HG03460 (cell line): ENCODE measurements at regions not wholly inside any gene's neighbourhood (a gene's known extent, or its start where the extent isn't known, plus 50 kb on each side); places are given as distances from the start of the nearest gene placed in this dataset.

ENCODE experiments used
- ATAC-seq: cut with Tn5 transposase; IDR thresholded peaks from one replicate; pipeline ENCODE4 v1.9.1; 2021; ENCODE audit not compliant: unreplicated experiment

DNA sequence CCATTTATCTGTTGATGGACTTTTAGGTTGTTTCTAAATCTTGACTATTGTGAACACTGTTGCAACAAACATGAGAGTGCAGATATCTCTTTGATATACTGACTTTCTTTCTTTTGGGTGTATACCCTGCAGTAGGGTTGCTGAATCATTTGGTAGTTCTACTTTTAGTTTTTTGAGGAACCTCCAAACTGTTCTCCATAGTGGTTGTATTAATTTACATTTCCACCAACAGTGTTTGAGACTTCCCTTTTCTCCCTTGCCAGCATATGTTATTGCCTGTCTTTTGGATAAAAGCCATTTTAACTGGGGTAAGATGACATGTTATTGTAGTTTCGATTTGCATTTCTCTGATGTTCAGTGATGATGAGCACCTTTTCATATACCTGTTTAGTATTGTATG, 330.0 kb downstream of the DDX10 start:
- no peak for ATAC-seq

DNA sequence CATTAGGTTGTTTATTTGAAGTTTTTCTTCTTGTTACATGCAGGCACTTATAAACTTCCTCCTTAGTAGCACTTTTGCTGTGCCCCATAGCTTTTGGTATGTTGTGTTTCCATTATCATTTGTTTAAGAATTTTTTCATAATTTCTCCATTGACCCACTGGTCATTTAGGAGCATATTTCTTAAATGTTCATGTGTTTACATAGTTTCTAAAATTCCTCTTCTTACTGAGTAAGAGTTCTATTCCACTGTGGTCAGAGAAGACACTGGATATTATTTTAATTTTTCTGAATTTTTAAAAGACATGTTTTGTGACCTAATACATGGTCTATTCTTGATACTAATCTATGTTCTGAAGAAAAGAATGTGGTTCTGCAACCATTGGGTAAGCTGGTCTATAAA, 333.0 kb downstream of the DDX10 start:
- ATAC-seq = no peak

DNA sequence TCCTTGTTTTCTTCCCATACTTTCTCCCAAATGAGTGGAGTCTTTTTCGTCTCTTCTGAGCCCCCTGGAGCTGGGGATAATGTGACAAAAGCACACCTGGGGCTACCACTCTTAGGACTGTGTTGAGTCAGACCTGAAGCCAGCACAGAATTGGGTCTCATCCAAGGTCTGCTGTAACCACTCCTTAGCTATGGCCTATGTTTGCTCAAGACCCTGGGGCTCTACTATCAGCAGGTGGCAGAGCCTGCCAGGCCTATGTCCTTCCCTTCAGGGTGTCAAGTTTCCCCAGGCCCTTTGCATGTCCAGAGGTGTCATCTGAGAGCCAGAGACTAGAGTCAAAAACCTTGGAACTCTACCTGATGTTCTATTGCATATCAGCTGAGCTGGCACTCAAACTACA, 335.7 kb downstream of the DDX10 start:
- no peak for ATAC-seq

DNA sequence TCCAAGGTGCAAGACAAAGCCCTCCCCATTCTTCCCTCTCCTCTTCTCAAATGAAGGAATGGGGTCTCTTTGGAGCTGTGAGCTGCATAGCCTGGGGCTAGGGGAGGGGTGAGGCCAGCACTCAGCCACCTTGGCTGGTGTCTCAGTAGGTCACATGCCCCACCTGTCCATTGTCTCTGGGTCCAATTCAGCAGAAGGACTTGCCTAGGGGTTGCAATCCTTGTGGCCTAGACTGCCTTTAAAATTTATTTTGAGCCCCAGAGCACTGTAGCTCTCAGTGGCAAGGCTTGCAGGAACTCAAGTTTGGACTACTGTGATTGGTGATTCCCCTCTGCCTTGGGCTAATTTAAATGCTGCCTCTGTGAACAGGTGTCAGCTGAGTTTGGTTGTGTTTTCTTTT, 336.7 kb downstream of the DDX10 start:
- ATAC-seq = no peak

DNA sequence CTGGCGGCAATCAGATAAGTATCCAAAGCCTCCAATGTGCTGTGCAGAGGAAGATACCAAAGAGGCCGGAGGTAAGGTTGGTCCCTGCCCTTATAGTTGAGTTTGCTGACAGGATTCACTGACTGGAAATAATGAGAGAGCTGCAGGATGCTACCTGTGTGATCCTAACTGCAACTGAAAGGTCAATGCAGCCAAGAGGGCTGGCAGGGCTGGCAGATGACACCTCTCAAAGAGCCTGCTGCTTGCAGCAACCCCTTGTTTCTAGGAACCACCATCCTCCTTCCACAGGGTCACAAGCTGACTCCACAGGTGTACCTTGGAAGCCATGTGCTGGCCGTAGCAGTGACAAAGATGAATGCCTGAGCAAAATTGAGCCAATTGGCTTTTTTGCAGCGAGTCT, 348.1 kb downstream of the DDX10 start:
- no peak for ATAC-seq

DNA sequence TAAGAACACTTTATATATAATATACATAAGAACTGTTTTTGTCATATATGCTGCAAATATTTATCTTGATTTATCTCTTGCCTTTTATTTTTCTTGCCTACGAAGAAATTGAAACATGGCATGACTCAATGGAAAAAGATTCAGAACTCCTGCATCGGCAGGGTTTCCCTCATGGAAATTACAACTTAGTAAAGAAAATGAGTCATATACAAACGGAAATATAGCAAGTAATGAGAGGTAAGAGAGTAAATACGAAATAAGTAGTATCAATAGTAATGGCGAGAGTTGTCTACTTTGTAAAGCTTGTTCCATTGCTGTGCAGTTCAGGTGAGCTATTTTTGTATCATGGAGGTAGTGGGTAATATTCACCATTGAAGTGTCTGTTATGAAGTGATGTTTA, 350.4 kb downstream of the DDX10 start:
- ATAC-seq = no peak

DNA sequence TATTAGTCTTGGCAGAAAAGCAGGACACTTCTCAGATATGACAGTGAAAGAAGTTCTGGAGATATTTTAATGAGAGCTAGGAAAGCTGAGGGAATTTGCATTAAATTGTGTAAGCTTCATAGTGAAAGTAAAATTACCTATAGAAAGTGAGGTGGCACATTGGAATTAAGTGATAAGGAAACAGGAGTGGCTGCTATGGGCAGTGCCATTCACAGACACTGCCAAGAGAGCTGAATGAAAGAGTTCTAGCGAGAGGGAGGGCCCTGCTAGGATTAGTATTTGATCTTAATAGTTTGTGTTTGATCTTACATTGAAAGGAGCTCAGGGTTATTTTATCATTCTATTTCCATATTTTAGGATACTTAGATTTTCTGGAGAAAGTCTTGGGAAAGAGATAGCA, 351.9 kb downstream of the DDX10 start:
- no peak for ATAC-seq

DNA sequence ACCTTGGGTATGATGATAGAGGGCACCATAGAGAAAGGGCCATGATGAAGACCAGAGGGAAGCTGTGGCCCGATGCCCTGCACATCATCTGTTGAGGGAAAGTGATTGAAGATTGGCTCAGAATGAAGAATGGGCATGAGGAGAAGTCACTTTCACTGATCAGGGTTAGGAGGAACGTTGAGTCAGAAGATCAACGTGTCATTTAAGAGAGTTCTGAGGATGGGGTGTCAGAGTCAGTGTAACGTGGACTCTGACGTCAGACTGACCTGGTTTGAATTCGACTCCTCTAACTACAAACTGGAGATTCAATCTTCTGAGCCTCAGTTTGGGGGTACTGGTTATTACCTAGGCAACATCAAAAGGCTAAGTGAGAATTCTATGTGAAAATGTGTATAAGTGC, 352.6 kb downstream of the DDX10 start:
- ATAC-seq = no peak

DNA sequence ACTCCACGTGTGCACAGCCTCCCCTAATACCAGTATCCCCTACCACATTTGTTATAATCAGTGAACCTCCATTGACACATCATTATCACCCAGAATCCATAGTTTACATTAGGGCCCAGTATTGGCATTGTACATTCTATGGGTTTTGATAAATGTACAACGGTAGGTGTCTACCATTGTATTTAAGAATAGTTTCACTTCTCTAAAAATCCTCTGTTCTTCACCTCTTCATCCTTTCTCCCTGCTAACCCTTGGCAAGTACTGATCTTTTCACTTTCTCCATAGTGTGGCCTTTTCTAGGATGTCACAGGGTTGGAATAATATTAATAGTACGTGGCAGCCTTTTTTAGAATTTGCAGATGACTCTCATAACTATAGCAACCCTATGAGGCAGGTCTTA, 353.8 kb downstream of the DDX10 start:
- no peak for ATAC-seq

DNA sequence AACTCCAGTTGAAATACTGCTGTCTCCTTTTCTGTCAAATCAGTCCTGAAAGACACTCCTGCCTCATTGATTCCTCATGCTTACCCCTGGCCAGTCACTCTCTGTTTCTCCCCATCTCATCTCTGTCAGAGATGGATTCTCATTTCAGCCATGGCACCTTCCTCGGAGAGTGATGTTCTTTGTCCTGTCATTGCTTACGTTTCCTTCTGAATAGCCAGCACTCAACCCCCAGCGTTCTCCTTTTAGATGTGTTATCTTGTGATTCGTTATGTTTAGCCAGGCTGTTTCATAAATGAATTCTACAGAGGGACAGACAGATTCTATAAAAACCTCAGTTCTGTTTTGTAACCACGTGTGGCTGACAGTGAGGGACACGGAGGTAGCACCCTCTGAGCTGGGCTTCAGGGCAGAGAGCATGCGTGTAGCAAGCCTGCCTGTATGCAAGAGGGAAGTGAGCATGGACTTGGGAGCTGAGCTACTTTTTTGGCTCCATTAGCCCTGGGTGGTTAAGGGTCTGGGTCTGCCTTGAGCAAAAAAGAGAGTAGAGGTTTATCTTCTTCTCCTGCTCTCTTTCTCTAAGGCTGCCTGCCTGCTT, 354.6 kb downstream of the DDX10 start:
- no peak for ATAC-seq

DNA sequence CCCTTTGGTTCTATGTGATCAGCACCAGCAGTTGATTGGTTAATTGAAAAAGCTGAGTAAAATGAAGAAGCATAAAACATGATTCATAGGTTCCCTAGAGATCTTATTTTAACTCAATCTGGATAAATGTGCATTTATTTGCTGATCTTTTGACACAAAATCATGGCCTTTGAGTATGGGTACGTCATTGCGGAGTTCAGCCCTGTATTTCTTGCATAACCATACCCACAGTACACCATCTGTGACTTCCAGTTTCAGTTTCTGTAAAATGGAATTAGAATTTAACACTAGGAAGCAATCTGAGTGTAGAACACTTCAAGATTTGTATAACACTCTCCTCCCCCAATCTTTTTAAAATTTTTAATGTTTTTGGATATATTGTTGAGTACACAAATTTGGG, 358.2 kb downstream of the DDX10 start:
- ATAC-seq = no peak

DNA sequence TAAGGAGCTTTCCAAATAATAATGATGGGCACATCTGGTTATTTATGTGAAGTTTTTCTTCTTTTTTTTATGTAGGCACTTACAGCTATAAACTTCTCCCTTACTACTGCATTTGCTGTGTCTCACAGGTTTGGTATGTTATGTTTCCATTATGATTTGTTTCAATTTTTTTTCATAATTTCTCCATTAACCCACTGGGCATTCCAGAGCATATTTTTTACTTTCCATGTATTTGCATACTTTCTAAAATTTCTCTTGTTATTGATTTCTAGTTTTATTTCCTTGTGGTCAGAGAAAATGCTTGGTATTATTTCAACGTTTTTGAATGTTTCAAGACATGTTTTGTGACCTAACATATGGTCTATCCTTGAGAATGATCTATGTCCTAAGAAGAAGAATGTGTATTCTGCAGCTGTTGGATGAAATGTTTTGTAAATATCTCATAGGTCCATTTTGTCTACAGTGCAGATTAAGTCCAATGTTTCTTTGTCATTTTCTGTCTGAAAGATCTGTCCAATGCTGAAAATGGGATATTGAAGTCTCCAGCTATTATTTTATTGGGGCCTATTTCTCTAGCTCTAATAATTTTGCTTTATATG, 362.1 kb downstream of the DDX10 start:
- no peak for ATAC-seq

DNA sequence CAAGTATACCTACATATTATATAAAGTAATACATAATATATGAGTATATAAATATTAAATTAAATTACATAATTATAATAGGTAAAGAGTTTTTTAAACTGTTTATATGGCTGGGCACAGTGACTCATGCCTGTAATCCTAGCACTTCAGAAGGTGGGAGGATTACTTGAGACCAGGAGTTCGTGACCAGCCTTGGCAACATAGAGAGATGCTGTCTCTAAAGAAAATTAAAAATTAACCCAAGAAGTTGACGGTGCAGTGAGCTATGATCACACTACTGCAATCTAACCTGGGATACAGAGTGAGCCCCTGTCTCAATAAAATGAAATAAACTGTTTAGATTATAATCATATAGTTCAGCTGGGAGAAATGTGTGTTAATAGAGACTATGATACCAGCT, 363.0 kb downstream of the DDX10 start:
- no peak for ATAC-seq

DNA sequence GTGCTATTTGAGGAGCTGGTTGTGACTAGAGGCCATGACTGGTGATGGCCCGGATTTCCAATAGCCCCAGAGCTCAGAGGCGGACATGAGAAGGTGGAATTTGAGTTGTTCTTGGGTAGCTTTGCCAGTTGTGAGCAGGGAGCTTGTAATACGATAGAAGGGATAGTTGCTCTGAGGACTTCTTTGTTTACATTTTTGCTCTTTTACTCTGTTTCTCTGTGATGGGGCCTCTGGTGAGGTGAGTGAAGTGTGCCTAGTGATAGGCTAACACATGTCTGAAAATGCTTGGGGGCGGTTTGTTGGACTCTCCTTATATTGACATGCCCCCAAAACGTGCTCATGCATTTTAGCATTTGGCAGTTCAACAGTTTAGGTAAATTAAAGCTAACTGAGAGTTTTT, 365.1 kb downstream of the DDX10 start:
- ATAC-seq = no peak

DNA sequence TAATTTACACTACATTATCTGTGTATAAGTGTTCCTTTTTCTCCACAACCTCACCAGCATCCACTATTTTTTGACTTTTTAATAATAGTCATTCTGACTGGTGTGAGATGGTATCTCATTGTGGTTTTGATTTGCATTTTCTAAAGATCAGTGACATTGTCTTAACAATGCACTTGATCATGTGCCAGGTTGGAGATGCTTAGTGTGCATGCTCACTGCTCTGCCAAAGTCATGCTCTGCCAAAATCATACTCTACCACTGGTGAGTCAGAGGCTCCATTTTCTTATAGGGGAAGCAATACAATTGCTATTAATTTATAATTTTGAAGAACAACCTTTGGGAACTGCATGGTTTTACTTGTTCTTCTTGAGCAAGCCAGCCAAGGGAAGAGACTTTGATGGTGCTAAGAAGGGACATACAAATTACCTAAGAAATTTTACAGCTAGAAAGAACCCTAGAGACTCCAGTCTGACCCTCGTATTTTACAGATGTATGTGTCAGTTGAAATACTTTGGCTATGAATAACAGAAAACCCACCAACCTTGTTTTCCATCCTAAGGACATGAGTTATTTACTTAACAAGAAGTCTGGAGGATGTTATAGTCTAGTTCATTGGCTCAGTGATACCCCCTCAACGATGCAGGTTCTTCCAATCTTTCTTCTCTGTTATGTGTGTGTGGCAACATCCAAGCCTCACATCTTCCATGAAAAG, 368.9 kb downstream of the DDX10 start:
- no peak for ATAC-seq

DNA sequence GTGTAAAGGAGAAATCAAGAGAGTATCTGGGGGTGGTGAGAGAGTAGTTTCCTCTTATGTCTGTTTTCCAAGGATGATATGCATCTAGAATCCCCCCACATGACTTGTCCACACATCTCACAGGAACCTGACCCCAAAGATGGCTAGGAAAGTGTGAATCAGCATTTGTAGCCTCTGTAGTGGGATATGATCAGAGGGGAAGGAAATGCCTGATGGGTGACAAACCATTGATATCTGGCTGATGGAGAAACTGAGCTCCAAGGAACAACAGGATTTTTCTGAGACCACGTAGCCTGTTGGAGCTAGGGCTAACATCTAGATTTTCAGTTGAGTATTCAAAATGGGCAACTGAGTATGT, 369.4 kb downstream of the DDX10 start:
- no peak for ATAC-seq

DNA sequence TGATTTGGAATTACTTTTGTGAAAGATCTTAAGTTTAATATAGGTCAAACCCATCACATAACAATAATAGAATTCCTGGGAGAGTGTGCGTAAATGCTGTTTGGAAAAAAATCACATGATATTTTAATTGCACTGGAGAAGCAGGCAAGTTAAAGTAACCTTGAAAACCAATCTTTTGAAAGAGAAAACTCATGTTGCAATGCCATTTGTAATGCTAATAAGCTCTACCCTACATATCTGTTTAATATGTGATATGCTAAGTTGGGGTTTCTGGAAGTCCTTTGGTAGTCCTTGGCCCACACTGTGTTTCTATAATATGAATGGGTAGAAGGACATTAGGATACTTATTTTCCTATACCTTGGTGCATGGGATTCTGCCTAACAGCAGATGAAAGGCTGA, 370.4 kb downstream of the DDX10 start:
- ATAC-seq = no peak

DNA sequence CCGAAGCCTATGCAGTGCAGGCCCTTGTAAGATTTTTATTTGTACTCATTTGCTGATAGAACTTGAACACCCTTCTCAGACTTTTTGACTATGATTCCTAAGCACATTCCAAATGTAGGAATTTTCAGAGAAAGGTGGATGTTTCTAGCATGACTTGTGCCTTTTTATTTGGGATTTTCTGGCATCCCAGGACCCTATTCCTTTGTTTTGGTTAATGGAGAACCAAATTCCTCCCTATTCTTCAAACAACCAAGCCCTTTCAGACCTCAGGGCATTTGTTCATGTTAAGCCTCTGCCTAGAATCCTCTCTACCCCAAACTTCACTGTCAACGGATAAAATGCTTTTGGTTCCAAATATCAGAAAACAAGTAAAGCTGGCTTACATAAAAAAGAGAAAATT, 371.1 kb downstream of the DDX10 start:
- no peak for ATAC-seq

DNA sequence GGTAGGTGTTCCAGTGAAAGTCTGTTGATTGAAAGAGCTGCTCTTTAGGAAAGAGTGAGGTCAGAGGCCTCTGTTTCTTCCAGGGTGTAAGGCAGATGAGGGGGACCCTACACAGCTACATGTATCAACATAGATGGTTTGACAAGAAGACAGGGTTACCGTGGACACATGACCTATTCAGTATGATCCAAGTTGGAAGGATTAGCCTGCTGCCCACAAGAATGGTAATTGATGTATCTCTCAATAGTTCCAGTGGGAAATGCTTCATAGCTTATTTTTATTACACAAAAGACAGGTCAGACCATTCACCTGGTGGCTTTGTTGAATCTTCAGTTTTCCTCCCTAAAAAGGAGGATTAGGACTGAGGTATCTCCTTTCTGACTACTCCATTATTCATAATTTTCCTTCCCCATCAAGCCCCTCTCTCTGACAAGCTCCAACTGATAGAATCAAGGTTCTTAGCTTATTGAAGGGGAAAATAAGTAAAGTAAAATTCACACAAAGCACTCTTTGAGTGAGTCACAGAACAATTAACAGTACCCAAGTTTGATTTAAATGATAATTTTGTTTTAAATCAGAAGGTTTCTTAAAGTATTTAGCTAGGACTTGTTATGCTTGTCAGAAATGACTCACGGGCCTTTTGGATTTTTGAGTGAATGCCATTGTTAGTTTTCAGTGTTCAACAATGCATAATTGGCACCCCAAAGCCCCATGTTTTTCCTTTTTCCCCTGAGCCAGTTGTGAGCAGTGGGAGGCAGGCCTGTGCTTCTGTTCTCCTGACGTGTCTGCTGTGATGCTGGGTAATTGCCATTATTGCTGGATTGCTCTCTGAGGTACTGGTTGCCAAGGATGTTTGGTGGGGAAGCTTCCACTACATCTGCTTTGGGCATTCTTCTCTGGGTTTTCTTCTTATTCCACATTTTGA, 373.2 kb downstream of the DDX10 start:
- ATAC-seq = no peak

DNA sequence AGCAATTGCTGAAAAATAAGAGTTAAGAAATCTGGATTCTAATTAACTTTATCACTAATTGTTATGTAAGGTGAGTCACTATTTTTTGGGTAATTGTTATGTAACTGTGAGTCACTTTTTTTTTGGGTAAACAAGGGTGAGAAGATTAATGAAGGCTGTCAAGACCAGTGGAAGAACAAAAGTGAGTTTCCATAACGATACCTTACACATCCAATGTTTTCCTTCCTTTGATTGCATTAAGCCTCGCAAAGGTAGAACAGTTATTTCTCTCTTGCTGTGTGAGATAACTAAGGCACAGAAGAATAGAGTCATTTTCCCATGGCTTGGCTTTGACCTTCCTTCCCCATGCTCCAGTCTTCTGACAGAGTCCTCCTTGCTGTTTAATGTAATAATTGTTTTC, 374.7 kb downstream of the DDX10 start:
- no peak for ATAC-seq

DNA sequence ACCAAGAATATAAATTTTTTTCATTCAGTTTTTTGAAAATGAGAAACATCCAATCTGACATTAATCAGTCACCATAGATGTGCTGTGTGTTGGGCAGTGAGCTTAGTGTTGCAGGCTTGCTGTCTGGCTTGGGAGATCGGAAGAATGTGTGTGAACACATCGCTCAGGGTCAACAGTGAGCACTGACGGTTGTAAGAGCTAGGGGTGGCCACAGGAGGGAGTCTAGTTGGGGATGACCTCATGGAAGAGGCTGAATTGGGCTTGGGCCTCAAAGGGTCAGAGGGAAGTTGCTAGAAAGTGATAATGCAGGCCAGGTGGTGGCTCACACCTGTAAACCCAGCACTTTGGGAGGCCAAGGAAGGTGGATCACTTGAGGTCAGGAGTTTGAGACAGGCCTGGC, 375.4 kb downstream of the DDX10 start:
- ATAC-seq = no peak

DNA sequence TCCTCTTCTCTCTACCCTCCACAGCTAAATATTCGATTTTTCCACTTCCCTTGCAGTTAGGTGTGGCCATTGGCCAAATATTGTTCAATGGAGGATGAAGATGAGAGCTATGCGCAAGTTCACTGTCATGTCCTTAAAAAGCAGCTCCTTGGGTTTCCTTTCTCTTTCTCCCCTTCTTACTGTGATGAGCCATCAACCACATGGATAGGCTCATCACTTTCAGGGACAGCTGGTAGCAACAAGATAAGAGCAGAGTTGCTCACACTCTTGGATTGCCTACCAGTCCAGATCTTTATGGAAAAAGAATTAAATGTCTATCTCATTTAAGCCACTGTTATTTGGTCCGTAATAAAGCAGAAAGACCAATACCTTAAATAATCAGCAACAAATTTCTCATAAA, 377.0 kb downstream of the DDX10 start:
- ATAC-seq = no peak
